HCT116 (cell line): ENCODE measurements at regions not wholly inside any gene's neighbourhood (a gene's known extent, or its start where the extent isn't known, plus 50 kb on each side); places are given as distances from the start of the nearest gene placed in this dataset.

ENCODE experiments used
- EZH2 ChIP-seq: fragments of 200-600 bp; sonication (generic); IDR thresholded peaks from 2 replicates; pipeline ENCODE4 v1.6.1; 2017; ENCODE audit warnings: antibody characterized with exemption, mixed run types
- POLR2A ChIP-seq: IDR thresholded peaks from 2 replicates; pipeline ENCODE4 v1.7.0; 2011; ENCODE audit warnings: borderline replicate concordance; ENCODE audit not compliant: insufficient read depth, insufficient read length; ENCODE audit errors: extremely low read depth
- POLR2AphosphoS5 ChIP-seq: IDR thresholded peaks from 2 replicates; pipeline ENCODE4 v1.6.1; 2011; ENCODE audit warnings: mild to moderate bottlenecking, low read depth, low read length, moderate library complexity
- RAD21 ChIP-seq: IDR thresholded peaks from 2 replicates; pipeline ENCODE4 v1.6.1; 2012; ENCODE audit warnings: low read depth, mild to moderate bottlenecking
- SP1 ChIP-seq: IDR thresholded peaks from 2 replicates; pipeline ENCODE4 v1.6.1; 2012; ENCODE audit warnings: low read depth
- YY1 ChIP-seq: IDR thresholded peaks from 2 replicates; pipeline ENCODE4 v1.6.1; 2011; ENCODE audit warnings: low read length, low read depth, moderate library complexity, mild to moderate bottlenecking; ENCODE audit not compliant: insufficient replicate concordance; ENCODE audit errors: extremely low read depth
- TF ChIP-seq, protein P1 (sequence below), 3 experiments: fragments of 200-600 bp in 1 of 3; sonication (generic) in 1 of 3; IDR thresholded peaks in 2 of 3; conservative IDR thresholded peaks in 1 of 3; 2 replicates each; pipeline ENCODE4 v1.5.1; 2012 to 2017; ENCODE audit warnings: low read depth in 2 of 3, low read length in 2 of 3, antibody characterized with exemption in 1 of 3, borderline replicate concordance in 1 of 3, control low read depth in 1 of 3, mild to moderate bottlenecking in 1 of 3, mixed read lengths in 1 of 3, mixed run types in 1 of 3, moderate library complexity in 1 of 3; ENCODE audit not compliant: insufficient read depth in 1 of 3

- TF ChIP-seq, protein P1, sequence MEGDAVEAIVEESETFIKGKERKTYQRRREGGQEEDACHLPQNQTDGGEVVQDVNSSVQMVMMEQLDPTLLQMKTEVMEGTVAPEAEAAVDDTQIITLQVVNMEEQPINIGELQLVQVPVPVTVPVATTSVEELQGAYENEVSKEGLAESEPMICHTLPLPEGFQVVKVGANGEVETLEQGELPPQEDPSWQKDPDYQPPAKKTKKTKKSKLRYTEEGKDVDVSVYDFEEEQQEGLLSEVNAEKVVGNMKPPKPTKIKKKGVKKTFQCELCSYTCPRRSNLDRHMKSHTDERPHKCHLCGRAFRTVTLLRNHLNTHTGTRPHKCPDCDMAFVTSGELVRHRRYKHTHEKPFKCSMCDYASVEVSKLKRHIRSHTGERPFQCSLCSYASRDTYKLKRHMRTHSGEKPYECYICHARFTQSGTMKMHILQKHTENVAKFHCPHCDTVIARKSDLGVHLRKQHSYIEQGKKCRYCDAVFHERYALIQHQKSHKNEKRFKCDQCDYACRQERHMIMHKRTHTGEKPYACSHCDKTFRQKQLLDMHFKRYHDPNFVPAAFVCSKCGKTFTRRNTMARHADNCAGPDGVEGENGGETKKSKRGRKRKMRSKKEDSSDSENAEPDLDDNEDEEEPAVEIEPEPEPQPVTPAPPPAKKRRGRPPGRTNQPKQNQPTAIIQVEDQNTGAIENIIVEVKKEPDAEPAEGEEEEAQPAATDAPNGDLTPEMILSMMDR (IDR thresholded peaks at IDR 0.05 in 2 of 3, conservative IDR thresholded peaks at IDR 0.05 in 1 of 3; ENCODE audit: borderline replicate concordance in 1 of 3, insufficient read depth in 1 of 3, low read depth in 2 of 3, low read length in 2 of 3), result no peak
- TF ChIP-seq POLR2A (no peak), EZH2 (no peak), POLR2AphosphoS5 (no peak), SP1 (no peak), RAD21 (no peak), YY1 (no peak)
These were observed 436.1 kb downstream of the TUSC7 start for GRCh38 chr3:117145677-117146076.
